Kidney (tissue), 13 donors: ENCODE measurements at regions not wholly inside any gene's neighbourhood (a gene's known extent, or its start where the extent isn't known, plus 50 kb on each side); places are given as distances from the start of the nearest gene placed in this dataset.

ENCODE experiments used
- DNase-seq, 5 donors: peaks; one replicate each; pipeline ENCODE4 v3.0.0-alpha.2; 2013 to 2020
- FAIRE-seq: peaks from 2 replicates; lab custom pipeline; 2012; peaks lifted over from hg19 to GRCh38; lab: Jason Lieb, UNC
- H3K27ac ChIP-seq, 2 donors: one replicate each; pipeline ENCODE4 v1.7.0; 2013; ENCODE audit warnings: low read depth in 2 of 2, low read length in 2 of 2, inconsistent platforms in 1 of 2
- H3K27me3 ChIP-seq: one replicate; pipeline ENCODE4 v1.7.1; 2013; ENCODE audit warnings: low read length, inconsistent platforms; ENCODE audit not compliant: control insufficient read depth, insufficient read depth
- H3K36me3 ChIP-seq, 3 donors: one replicate each; pipeline versions ENCODE4 v1.7.0 to v1.7.1; 2013; ENCODE audit warnings: low read length in 3 of 3, control low read depth in 1 of 3, inconsistent platforms in 1 of 3; ENCODE audit not compliant: insufficient read depth in 3 of 3, control insufficient read depth in 2 of 3
- H3K4me1 ChIP-seq, 3 donors: one replicate each; pipeline versions ENCODE4 v1.7.0 to v1.7.1; 2013; ENCODE audit warnings: low read length in 3 of 3, inconsistent platforms in 1 of 3, low read depth in 1 of 3; ENCODE audit not compliant: control insufficient read depth in 2 of 3, insufficient read depth in 2 of 3
- H3K4me3 ChIP-seq, 3 donors: one replicate each; pipeline versions ENCODE4 v1.7.0 to v1.8.1; 2013; ENCODE audit warnings: low read length in 3 of 3, control low read depth in 1 of 3, inconsistent platforms in 1 of 3
- H3K9ac ChIP-seq, 3 donors: one replicate each; pipeline versions ENCODE4 v1.7.0 to v1.7.1; 2013; ENCODE audit warnings: low read length in 3 of 3, control low read depth in 1 of 3, inconsistent platforms in 1 of 3
- H3K9me3 ChIP-seq, 3 donors: one replicate each; pipeline versions ENCODE4 v1.7.0 to v1.7.1; 2013; ENCODE audit warnings: low read length in 3 of 3, control low read depth in 1 of 3, inconsistent platforms in 1 of 3; ENCODE audit not compliant: control insufficient read depth in 2 of 3, insufficient read depth in 1 of 3
- CTCF ChIP-seq: IDR thresholded peaks from 3 replicates; pipeline ENCODE4 v1.5.1; 2012; ENCODE audit warnings: mild to moderate bottlenecking, moderate library complexity, borderline replicate concordance; ENCODE audit not compliant: insufficient read depth; ENCODE audit errors: extremely low read depth
- intact Hi-C: fragments of 100-400 bp; cut with DNase I; formaldehyde crosslinking; loops from one replicate; pipeline ENCODE4 v1.11.1; 2022
- donor health status: control.
- donor health status: control.
- donor health status: control.
- donor health status: control.
- donor health status: control.
- donor health status: DM: yes; HTN: yes; CAD: no.
- donor health status: Normal renal cell carcinoma (clear cell type).

DNA sequence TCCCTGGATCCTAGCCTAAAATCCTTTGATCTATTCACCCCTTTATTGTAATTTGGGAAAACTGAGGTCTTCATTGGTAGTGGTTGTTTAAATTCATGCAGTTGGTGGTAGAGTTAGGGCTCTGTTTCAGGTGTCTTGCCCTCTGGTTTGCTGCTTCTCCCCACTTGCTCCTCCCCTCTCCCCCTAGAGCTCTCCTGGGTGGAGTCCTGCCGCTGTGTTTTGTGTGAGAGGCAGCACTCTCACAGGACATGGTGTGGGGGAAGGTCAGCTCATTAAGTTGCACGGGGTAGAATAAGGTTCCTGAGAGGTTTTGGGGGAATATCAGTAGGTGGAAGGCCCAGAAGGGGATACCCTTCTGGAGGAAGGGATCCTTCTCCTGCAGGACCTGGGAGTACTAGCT is 98.1 kb upstream of the NECTIN1 start:
- DNase-seq: no peak
- no peaks in the 10 kb centered on the region for H3K36me3 ChIP-seq
- H3K27me3 ChIP-seq: no peaks in the 10 kb centered on the region
- H3K4me3 ChIP-seq: no peak overlapping the region
- no peak for TF ChIP-seq CTCF
- no peaks in the 10 kb centered on the region for H3K9me3 ChIP-seq
- no peak overlapping the region for H3K27ac ChIP-seq
- peaks cover 0 to 7% (median 3%) of the 10 kb centered on the region in 3 donors for H3K4me1 ChIP-seq
- intact Hi-C loops: no loop called here
- FAIRE-seq: no peak
- no peak overlapping the region for H3K9ac ChIP-seq

- Histone ChIP-seq H3K27me3 (no peaks in the 10 kb centered on the region), H3K27ac (no peak overlapping the region), H3K4me3 (no peak overlapping the region), H3K4me1 (no peaks in the 10 kb centered on the region), H3K9me3 (no peaks in the 10 kb centered on the region), H3K9ac (no peak overlapping the region), H3K36me3 (no peaks in the 10 kb centered on the region)
- intact Hi-C loops: no loop called here
- FAIRE-seq (no peak), DNase-seq (no peak)
- TF ChIP-seq CTCF: no peak
Measured at GRCh38 chr11:119823077-119823476, 94.1 kb upstream of the NECTIN1 start.

DNA sequence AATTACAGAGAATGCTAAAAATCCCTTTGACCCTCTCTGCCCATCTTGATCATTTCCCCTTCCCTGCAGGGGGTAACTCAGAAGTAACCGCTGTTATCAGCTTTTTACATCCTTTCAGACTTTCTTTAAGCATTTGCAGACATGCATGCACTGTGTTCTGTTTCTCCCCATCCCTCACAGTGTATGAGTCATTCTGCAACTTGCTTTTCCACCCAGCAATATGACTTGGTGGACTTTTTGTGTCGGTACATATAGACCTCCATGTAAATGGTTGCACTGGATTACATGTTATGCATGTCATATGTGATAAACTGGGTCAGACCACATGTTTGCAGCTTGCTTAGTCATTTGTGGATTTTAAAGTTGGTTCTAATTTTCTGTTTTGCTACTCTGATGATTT is 87.7 kb upstream of the NECTIN1 start:
- no peak for TF ChIP-seq CTCF
- DNase-seq (no peak), FAIRE-seq (no peak)
- H3K9ac ChIP-seq: no peak overlapping the region
- H3K36me3 ChIP-seq: no peaks in the 10 kb centered on the region
- no peaks in the 10 kb centered on the region for H3K27me3 ChIP-seq
- peaks cover 0 to 5% (median 0%) of the 10 kb centered on the region in 3 donors for H3K9me3 ChIP-seq
- no peaks in the 10 kb centered on the region for H3K4me1 ChIP-seq
- intact Hi-C loops: no loop called here
- H3K4me3 ChIP-seq: no peak overlapping the region
- H3K27ac ChIP-seq: no peak overlapping the region

DNA sequence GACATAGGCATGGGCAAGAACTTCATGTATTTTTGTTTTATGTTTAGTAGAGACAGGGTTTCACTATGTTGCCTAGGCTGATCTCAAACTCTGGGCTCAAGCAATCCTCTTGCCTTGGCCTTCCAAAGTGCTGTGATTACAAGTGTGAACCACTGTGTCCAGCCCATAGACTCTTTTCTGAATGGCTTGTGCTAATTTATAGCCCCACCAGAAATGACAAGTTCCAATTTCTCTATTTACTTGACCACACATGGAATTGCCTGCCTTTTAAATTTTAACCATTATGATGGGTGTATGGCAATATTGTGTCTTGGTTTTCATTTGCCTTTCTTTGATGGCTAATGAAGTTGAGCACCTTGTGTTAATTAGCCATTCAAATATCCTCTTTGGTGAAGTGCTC is 85.8 kb upstream of the NECTIN1 start:
- Histone ChIP-seq H3K27me3 (no peaks in the 10 kb centered on the region), H3K36me3 (no peaks in the 10 kb centered on the region), H3K4me3 (no peak overlapping the region), H3K4me1 (no peaks in the 10 kb centered on the region), H3K9ac (no peak overlapping the region), H3K27ac (no peak overlapping the region), H3K9me3 (peaks cover 0 to 5% (median 0%) of the 10 kb centered on the region in 3 donors)
- FAIRE-seq (no peak), DNase-seq (no peak)
- TF ChIP-seq CTCF: no peak
- intact Hi-C loops: no loop called here
